Kidney tubule cell (primary cell): ENCODE measurements at regions not wholly inside any gene's neighbourhood (a gene's known extent, or its start where the extent isn't known, plus 50 kb on each side); places are given as distances from the start of the nearest gene placed in this dataset.

ENCODE experiments used
- DNase-seq: peaks from one replicate; pipeline ENCODE4 v3.0.0-alpha.2; 2018; ENCODE audit warnings: low spot score

GRCh38 chr2:48140586-48140985 is 173.9 kb upstream of the FOXN2 start:
- no peak for DNase-seq

GRCh38 chr2:48144777-48145176 is 169.7 kb upstream of the FOXN2 start:
- DNase-seq: peak; percentile 27

- DNase-seq: no peak
These were observed 168.5 kb upstream of the FOXN2 start for GRCh38 chr2:48145845-48146452.

GRCh38 chr2:48146552-48146951 is 167.9 kb upstream of the FOXN2 start:
- no peak for DNase-seq

GRCh38 chr2:48147719-48148118 is 166.8 kb upstream of the FOXN2 start:
- no peak for DNase-seq

GRCh38 chr2:48148841-48149430 is 165.5 kb upstream of the FOXN2 start:
- no peak for DNase-seq

- no peak for DNase-seq
These were observed 157.3 kb upstream of the FOXN2 start for GRCh38 chr2:48157150-48157549.

- DNase-seq: no peak
These were observed 152.9 kb upstream of the FOXN2 start for GRCh38 chr2:48161628-48162027.

- no peak for DNase-seq
These were observed 151.7 kb upstream of the FOXN2 start for GRCh38 chr2:48162742-48163141.

GRCh38 chr2:48165070-48165753 is 149.3 kb upstream of the FOXN2 start:
- DNase-seq: no peak

- no peak for DNase-seq
These were observed 145.3 kb upstream of the FOXN2 start for GRCh38 chr2:48169141-48169592.

- DNase-seq: no peak
These were observed 144.2 kb upstream of the FOXN2 start for GRCh38 chr2:48170281-48170680.

GRCh38 chr2:48173141-48173540 is 141.3 kb upstream of the FOXN2 start:
- peak; percentile 19 for DNase-seq

- no peak for DNase-seq
These were observed 140.0 kb upstream of the FOXN2 start for GRCh38 chr2:48174503-48174902.

- DNase-seq: no peak
These were observed 139.2 kb upstream of the FOXN2 start for GRCh38 chr2:48175254-48175653.

- no peak for DNase-seq
These were observed 138.8 kb upstream of the FOXN2 start for GRCh38 chr2:48175656-48176055.

GRCh38 chr2:48176876-48177275 is 137.6 kb upstream of the FOXN2 start:
- DNase-seq: no peak

GRCh38 chr2:48178611-48179010 is 135.9 kb upstream of the FOXN2 start:
- no peak for DNase-seq

- DNase-seq: no peak
These were observed 133.9 kb upstream of the FOXN2 start for GRCh38 chr2:48180557-48180956.

- DNase-seq: no peak
These were observed 131.2 kb upstream of the FOXN2 start for GRCh38 chr2:48183276-48183675.

- DNase-seq: no peak
These were observed 130.5 kb upstream of the FOXN2 start for GRCh38 chr2:48183991-48184390.

GRCh38 chr2:48187503-48187902 is 127.0 kb upstream of the FOXN2 start:
- DNase-seq: no peak

- DNase-seq: no peak
These were observed 124.8 kb upstream of the FOXN2 start for GRCh38 chr2:48189552-48190228.
